DMS53 (cell line): ENCODE measurements at regions not wholly inside any gene's neighbourhood (a gene's known extent, or its start where the extent isn't known, plus 50 kb on each side); places are given as distances from the start of the nearest gene placed in this dataset.

Experiments
- DNase-seq: peaks from one replicate; lab custom pipeline; 2025; lab: John Stamatoyannopoulos, UW

DNA sequence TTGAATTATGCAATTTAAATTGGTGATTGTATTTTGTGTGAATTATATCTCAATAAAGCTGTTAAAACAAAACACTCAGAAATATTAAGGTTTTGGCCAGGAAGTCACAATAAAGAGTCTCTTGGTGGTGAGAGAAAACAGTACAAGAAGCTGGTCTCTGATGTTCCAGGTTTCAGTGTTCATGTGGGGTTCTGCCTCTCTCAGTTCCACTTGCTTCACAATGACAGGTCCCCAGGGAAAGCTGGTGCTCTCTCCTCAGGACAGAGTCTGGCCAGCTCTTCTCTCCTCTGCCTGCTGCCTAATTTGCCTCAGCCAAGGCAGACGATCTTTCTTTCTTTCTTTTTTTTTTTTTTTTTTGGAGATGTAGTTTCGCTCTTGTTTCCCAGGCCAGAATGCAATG is 342.9 kb upstream of the PLXNA2 start:
- no peak for DNase-seq

DNA sequence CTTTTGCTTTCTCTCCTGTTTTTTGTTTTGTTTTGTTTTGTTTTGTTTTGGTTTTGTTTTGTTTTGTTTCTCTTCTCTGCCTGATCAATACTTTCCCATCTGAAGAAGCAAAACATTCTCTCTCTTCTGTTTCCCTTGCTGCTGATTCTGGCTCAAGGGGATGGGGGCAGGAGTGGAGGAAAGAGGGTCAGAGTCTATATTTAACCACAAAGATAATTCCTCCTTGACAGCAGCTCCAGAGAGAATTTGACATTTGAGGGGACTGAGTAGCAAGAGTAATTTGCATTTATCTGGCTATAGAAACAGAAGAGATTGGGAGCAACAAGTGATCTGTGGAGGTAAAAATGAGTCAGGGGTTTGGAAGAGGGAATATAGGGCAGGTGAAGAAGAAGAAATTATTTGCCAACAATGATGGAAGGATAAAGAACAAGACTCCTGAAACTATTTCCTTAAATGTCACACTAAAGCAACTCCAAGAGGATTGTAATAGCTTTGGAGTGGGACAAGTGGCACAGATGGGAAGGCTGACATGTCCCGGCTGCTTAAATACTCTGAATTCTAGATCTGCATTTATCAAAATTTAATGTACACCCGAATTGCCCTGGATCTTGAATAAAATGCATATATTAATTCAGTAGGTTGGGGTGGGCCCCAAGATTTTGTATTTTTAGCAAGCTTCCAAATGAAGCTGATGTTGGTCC is 349.3 kb upstream of the PLXNA2 start:
- no peak for DNase-seq

DNA sequence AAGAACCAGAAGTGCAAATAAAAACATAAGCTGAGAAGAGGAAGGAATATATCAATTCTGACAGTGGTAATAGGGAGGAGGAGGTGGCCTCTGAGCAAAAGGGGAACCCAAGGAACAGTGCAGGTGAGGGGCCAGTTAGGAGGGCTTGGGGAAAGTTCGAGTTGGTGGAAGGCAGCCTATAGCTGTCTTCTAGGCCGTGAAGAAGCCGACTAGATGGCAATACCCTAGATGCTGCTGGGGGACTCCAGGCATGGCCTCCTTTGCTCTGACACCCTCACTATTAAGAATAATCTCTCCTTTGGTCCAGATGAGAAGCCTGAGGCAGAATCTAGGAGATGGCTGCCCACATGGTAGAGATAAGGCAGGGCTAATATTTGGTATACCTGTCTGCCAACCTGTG is 351.1 kb upstream of the PLXNA2 start:
- no peak for DNase-seq

DNA sequence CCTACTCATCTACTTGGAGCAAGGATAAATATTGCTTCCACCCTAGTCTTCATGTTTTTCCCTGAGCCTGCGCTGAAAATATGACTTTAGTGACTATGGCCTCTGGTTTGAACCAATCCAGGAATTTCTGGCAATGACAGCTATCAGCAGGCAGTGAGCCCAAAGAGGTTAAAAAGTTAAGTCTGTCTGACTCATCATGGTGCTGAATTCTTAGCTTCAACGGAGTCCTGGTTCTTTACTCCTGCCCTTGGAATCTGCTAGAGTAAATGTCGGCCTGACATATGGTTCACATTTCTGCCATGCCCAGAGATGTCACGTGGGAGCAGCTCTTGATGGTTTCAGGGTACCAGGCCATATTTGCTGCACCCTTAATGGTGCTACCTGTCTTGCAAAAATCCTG is 351.6 kb upstream of the PLXNA2 start:
- DNase-seq, result no peak

DNA sequence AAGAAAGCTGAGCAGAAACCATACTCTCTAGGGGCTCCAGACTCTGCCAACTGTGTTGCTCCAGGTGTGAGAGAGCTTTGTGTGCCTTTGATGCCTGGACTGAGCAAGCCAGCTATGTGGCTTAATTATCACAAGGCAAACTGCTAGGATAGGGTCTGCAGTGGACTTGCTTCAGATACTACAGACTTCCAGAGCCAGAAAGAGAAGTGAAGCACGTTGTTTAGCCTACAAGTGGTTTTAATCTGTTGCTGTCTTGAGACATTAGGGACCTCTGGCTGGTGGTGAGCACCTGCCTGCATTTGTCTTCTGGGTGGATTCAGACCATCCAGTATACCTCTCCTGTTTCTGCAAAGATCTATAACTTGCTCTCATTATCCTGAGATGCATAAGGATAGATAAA is 353.4 kb upstream of the PLXNA2 start:
- DNase-seq, result no peak

DNA sequence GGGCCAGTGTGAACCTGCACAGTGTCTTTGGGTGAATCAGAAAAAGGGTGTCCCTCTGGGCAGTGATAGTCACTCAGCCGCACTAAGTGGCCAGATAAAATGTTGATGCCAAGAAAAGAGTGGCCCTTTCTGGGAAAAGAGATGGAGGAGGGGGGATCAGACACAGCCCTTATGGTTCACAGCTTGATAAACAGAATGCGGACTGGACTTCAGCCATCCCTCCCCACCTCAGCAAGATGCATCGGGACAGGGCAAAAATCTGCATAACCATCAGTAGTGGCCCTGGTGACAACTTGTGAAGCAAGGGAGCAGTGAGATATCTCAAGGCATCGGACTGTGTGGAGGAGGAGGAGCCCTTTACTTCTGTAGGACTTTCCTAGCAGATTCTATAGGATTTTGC is 353.8 kb upstream of the PLXNA2 start:
- no peak for DNase-seq

DNA sequence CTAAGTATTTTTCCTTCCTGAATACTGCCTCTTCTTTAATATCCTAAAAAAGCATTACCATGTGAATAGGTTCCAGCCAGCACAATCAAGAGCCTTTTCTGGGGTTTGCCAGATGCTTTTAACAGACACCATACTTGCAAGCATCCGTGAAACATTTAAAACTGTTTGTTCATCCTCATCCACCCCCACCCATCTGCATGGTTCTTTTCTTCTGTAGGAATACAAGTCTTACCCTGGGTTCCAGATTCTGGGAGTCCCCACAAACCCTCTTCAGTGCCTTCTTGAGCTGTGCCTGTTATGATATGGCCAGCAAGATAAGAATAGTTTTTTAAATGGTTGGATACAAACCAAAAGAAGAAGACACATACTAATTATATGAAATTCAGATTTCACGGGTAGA is 354.9 kb upstream of the PLXNA2 start:
- no peak for DNase-seq

DNA sequence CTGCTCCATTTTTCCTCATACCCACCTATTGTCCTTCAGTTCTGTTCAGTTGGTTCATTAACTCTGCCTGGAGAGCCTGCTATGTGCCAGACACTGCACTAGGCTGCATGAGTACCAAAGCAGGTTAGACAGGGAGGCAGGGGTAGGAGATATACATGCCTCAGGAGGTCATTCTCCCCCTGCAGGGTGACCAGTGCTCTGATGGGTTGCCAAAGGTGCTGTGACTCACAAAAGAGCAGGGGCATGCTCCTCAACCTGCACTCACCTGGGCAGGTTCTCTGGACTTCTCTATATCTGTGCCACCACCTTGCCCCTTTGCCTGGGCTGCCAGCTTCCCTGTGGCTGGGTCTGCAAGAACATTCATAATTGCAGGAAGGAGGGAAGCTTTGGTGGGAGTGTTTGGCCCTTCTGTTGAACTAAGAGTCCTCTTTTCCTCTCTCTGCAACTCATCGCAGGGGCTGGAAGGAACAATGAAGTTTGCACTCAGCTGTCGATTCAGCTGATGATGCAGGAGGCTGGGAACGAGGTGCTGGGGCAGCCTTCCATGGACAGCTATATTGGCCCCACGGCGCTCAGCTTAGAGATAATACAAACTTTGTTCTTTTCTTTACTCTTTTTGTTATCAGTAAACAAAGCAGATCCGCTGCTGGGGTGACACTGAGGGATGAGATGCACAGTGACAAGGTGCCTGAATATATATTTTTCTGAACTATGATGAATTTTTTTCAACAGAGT is 356.4 kb upstream of the PLXNA2 start:
- peak; percentile 16 for DNase-seq

DNA sequence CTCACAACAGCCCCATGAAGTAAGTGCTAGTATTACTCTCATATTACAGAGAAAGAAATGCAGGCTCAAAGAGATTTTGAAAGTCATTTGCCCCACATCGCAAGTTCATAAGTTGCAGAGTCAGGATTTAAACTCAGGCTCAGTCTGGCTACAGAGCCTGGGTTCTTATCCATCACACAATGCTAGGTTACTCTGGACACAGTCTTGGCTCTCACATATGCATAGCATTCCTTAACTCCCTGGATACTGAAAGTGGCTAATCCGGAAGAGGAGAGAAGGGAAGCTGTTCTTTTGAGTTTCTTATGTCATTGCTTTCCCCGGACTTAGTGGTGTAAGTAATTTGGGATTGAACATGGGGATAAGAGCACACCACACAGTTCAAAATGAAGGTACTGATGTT is 357.4 kb upstream of the PLXNA2 start:
- no peak for DNase-seq

DNA sequence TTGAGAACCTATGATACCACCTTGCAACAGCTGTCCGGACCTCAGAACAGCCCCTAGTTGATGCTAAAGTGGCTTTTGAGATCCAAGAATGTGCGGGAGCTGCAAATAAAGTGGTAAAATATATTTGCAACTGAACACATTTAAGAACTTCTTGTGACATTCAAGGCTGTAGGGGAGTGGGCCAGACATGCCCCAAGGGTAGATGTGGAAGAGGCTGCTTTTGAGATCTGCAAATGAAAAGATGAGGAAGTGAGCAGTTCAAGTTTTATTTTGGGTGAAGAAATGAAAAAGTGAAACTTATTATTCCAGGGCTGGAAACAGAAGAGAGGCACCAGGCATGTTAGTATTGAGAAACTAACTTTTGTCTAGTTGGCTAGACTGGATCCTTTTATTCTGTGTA is 359.5 kb upstream of the PLXNA2 start:
- no peak for DNase-seq

DNA sequence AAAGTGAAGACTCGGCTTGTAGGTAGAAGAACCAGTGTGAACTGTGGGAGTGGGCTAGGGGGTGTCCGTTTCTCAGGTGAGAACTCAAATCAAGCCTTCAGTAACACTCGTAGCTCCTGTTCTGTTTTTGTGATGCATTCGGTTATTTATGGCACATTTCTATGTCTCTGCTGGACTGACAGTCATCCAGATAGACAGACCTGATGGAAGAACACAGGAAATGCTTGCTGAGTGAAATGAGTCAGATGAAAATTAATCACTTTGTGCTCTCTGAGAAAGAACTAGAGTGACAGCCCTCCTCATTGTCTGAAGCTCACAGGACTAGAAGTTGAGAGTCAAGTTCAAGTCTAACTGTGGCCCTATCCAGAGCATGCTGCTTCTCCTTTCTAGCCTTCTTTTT is 360.1 kb upstream of the PLXNA2 start:
- DNase-seq, result peak; percentile 57

DNA sequence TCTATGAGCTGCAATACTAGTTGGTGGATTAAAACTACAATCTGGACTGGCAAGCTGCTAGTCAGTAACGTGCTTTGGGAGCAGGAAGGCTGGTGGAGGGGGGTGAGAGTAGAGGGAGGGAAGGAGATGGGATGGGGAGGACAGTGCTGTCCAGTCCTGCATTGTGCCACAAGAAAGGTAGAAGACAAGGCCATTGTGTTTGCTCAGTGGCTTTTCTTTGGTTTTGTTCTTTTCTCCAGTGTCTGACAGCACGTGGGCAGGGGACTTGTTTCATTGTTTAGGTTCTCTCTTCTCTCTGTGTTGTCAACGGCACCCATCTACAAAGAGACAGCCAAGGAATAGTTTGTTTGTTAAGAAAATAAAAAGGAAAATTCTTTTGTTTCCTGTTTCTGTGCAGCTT is 362.8 kb upstream of the PLXNA2 start:
- no peak for DNase-seq

DNA sequence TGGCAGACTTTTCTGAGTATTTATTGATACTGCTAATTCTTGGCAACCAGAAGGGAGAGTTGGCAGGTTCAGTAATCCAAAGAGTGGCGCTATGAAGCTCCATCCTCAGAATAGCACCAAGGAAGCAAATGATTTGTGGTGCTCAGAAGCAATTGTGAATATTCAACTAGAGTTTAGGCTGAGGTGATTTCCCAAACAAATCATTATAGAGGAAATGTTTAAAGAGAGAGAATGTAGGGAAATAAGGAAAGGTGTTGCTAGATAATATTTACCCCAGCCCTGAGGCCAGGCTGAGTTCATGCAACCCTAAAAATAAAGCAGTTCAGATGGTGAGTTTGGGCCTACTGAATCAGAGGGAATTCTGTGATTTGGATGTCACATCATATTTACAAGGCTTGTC is 363.4 kb upstream of the PLXNA2 start:
- no peak for DNase-seq

DNA sequence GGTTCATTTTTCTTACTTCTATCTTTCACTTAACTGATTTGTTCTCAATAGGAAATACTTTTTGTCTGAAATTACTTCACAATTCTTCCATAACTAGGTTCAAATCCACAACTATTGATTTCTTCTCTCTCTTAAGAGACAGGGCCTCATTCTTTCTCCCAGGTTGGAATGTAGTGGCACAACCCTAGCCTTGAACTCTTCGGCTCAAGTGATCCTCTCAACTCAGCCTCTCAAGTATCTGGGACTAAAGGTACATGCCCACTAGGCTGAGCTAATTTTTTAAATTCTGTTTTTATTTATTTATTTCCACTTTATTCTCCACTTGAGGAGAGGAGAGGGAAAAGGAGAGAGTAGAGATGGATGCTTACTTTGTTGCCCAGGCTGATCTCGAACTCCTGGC is 370.4 kb upstream of the PLXNA2 start:
- DNase-seq, result no peak

DNA sequence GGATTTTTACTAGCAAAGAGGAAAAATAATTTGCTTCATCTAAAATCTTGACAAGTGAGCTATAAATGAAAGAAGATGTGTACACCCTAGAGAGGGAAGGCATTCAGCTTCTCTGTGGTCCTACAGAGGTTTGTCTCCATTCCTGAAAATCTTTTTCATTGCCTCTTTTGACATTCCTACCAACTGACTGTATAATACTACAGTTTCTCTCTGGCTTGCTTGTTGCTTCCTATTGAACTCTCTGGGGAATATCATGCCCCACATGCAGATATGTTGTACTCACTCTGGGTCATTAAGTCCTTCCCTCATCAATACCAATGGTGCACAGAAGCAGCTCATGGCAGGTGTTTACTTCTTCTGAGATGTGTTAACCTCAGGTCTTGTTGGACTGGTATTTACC is 371.2 kb upstream of the PLXNA2 start:
- DNase-seq, result no peak

DNA sequence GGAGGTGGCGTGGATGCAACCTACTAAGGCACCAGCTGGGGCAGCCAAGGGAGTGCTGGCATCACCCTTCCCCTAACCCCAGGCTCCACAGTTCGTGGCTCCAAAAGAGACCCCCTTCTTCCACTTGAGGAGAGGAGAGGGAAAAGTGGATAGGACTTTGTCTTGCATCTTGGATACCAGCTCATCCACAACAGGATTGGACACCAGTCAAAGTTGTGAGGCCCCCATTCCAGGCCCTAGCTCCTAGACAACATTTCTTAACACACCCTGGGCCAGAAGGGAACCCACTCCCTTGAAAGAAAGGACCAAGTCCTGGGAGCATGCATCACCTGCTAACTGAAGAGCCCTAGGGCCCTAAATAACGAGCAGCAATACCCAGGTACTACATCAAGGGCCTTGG is 372.6 kb upstream of the PLXNA2 start:
- no peak for DNase-seq

DNA sequence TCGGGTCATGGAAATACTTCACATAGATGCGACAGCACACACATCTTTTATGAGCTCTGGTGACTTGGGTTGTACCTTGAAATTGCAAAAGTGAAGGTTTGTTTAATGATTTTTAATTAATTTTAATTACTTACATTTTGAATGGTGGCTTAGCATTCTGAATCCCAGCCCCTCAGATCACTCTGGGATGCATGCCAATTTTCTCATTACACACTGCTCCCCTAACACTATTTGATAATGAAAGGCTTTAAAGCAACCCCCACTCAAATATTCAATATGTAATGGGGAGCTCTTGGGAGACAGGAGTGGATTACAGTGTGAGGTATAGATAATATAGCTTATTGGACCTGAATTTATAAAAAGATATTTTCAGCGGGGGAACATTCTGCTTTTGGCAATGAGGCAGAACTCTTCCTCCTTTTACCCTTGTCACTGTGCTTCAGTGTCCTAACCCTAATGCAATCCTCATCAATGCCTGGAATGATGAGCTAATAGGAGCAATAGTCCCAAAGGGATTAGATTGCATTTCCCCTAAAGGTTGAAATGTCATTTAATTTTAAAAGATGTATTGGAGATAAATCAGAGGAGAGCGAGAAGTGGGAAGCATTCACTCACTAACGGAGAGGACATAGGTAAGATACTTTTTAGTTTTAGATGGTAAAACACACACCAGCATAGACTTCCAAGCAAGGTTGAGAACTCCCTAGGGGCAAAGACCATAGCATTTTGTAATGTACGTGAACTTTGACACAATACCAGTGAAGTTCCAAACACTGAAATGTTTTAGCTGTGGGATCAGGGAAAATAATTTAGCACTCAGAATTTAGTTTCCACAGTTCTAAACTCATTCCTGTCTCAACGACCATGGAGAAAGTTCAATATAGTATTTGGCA is 384.1 kb upstream of the PLXNA2 start:
- no peak for DNase-seq

DNA sequence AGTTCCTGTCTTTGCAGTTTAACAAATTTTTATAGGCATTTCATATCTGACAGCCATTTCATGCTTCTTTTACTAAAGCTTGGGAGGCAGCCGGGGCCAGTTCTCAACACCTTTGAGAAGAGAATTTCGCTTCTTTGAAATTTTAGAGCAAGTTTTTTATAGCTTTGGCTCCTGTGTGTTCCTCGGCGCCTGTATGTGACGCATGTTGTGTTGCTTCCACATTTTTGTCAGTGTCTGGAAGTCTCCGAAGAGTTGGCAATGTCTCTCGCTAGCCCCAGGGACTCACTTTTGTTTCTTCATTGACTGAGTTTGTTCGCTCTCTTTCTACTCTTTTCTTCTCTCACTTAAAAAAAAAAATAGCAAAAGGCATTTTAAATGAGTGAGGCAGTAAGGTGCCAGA is 386.9 kb upstream of the PLXNA2 start:
- no peak for DNase-seq

DNA sequence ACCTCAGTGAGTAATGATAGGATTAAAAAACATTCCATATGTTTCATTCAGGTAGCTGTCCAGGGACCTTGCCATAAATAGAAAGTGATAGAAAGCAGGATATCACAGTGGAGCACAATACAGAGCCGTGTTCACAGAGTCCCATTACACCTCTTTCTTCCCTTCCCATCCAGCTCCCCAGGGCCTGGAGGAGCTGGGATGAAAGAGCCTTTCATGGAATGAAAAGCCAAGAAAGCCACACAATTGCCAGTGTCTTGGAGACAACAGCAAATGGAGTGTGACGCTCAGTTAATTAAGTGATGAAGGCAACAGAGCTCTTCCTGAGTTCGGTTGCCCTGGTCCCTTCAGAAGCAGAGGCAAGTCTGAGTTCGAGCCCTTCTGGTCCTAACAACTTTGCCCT is 387.3 kb upstream of the PLXNA2 start:
- no peak for DNase-seq

DNA sequence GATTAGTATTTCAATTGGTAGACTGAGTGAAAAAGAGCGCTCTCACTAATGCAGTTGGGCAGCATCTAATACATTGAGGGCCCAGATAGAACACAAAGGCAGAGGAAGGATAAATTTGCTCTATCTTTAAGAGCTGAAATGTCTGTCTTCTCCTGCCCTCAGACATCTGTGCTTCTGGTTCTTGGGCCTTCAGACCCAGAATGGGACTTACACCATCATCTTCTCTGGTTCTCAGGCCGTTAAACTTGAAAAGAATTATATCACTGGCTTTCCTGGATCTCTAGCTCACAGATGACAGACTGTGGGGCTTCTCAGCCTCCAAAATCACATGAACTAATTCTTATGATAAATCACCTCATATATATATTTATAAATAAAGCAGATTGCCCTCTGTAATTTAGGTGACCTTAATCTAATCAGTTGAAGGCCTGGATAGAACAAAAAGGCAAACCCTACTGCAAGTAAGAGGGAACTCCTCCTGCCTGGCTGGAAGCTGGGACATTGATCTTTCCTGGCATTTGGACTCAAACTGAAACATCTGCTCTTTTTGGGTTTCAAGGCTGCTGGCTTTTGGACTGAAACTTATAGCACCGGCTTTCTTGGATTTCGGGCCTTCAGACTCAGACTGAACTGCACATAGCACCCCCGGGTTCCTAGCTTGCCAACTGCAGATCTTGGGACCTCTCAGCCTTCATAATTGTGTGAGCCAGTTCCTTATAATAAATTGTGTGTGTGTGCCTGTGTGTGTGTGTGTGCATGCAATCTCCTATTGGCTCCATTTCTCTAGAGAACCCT is 390.4 kb upstream of the PLXNA2 start:
- DNase-seq, result no peak

DNA sequence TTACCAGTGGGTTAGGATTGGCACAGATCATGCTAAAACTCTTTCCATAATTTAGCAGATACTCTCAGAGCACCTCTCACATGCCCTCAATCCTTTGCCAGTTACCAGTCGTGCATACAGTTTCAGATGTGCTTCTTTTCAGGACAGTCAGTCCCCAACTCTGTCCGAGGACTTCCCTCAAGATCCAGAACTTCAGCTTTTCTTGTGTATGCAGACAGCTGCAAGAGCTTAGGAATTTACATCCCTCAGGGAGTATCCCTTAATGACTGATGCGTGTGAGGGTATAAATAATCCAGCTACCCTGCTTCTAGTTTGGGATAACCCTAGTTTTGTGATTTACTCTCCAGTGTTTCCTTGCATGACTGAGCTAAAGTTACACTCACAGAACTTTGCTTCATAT is 393.0 kb upstream of the PLXNA2 start:
- DNase-seq, result no peak

DNA sequence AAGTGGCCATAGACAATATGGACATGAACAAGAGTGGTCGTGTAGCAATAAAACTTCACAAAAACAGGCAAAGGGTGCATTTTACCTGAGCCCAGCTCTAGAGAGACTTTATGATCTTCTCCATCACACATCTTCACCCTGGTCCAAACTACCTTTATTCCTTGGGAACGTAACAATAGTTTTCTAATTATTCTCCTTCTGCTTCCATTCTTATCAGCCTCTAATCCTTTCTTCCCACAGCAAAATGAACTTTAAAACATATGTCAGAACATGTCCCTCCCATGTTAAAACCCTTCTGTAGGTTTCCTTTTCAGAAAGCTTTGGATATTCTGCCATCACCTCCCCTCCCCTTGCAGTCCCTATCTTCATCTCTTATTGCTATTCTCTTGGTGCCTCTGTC is 395.2 kb upstream of the PLXNA2 start:
- DNase-seq, result no peak
